ENCODE measurements at regions not wholly inside any gene's neighbourhood (a gene's known extent, or its start where the extent isn't known, plus 50 kb on each side); places are given as distances from the start of the nearest gene placed in this dataset.

GRCh38 chr19:46927893-46928292, 67.1 kb downstream of the ARHGAP35 start:
- TF ChIP-seq CTCF (IDR thresholded peaks at IDR 0.05) = no peak
- no peak for TF ChIP-seq POLR2A (IDR thresholded peaks at IDR 0.05)

All from lower leg skin (tissue), 3 donors.